ENCODE measurements at regions not wholly inside any gene's neighbourhood (a gene's known extent, or its start where the extent isn't known, plus 50 kb on each side); places are given as distances from the start of the nearest gene placed in this dataset.

DNA sequence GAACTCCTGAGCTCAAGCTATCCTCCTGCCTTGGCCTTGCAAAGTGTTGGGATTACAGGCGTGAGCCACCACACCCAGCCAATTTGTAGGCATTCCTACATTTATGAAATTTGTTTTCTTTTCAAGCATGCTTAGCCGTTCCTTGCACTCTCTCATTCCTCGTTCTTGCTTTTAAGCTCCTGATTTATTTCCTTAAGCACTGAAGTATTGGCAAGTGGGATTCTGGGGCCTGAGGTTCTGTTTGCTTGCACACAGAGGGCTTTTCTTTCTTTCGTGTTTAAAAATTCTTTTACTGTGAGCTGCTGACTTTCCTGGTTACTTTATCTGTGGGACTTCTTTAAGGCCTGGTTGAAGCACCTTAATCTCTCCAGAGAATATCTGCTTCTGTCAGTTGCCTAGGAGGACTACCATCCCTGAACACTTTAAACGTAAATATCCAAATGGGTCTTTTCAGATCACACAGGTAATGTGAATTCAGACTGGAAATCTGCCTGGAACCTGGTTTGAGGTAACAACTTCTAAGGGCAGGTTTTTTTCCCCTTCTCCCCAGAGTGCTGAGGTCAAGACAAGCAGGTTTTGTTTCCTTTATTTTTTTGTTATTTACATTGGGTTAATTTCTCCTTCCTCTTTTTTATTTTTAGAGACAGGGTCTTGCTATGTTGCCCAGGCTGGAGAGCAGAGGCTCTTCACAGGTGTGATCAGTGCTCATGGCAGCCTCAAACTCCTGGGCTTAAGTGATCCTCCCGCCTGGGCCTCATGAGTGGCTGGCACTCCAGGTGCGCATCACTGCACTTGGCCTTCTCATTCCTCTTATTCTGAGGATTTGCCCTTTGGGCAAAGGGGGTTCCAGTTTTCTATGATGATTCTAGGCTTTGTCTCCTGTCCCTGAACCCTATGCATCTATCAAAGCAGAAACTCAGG is 102.9 kb downstream of the PFKFB3 start:
- no peak for DNase-seq (ENCODE audit: low read depth in 4 of 4, low spot score in 2 of 4)

DNA sequence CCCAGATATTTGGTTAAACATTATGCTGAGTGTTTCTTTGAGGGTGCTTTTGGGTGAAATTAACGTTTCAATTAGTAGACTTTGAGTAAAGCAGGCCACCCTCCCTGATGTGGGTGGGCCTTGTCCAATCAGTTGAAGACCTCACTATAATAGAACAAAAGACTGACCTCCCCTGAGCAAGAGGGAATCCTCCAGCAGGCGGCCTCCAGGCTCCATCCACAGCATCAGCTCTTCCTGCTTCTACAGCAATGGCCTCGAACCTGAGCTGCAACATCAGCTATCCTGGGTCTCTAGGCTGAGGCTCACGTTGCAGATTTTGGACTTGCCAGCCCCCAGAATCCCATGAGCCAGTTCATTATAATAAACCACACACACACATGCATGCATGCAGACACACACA is 104.2 kb downstream of the PFKFB3 start:
- DNase-seq (ENCODE audit: low read depth in 4 of 4, low spot score in 2 of 4), result no peak

DNA sequence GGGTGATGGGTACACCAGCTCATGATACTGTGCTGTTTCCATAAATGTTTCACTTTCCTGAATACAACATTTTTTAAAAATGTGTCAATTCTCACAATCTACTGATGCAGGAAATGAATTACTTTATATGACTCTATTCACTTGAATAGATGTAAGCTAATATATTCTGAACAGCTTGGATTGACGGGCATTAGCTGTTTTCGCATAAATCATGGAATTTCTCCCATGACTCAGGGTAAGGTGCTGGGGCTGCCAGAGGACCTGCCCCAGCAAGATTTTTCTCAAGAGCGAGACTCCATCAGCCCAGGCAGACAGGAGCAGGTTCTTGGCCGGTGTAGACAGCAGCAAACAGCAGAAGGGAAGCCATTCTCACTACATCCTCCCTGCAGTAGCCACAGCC is 107.1 kb downstream of the PFKFB3 start:
- DNase-seq (ENCODE audit: low read depth in 4 of 4, low spot score in 2 of 4), result no peak

- DNase-seq (ENCODE audit: low read depth in 4 of 4, low spot score in 2 of 4), result no peak
Measured at GRCh38 chr10:6310977-6311376, 108.2 kb downstream of the PFKFB3 start.

DNA sequence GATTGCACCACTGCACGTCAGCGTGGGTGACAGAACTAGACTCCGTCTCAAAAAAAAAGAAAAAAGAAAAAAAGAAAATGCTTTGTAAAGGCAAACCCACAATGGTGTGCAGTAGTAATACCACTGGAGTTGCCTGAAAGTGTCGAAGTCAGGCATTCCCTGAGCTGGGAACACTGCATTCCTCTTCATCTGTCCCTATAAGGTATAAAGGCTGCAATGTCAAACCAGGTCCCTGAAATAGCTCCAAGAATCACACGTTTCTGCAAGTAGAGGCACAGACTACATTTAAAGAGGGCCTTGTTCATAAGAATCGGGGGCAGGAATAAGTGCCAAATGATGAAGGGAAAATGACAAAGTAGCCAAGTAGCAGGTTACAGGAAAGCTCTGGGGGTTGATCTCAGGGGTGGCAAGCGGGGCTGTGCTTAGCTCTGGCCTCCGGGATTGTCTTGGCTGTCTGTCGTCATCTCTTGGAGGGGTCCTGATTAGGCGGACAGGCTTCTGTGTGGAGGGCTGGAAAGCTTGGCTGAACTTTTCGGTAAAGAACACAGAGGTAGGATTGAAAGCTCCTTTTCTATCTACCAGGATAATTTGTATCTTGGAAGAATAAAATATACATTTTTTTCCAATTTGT is 109.1 kb downstream of the PFKFB3 start:
- no peak for DNase-seq (ENCODE audit: low read depth in 4 of 4, low spot score in 2 of 4)

DNA sequence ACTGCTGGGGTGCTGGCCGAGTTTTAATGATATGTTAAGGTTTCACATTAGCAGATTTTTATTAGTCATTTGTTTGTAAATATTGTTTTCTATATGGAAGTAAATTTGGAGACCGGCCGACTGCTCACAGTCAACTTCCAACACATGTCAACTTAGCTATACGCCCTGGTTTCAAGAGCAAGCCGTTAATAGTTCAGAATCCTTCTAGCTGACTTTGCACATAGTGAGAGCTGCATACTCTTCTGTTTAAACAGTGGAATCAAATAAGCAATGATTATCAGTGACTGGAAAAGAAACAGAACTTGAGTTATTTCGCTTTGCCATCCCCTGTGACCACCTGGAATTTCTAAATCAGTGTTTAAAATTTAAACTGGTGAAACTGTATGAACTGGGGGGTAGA is 109.9 kb downstream of the PFKFB3 start:
- no peak for DNase-seq (ENCODE audit: low read depth in 4 of 4, low spot score in 2 of 4)

DNA sequence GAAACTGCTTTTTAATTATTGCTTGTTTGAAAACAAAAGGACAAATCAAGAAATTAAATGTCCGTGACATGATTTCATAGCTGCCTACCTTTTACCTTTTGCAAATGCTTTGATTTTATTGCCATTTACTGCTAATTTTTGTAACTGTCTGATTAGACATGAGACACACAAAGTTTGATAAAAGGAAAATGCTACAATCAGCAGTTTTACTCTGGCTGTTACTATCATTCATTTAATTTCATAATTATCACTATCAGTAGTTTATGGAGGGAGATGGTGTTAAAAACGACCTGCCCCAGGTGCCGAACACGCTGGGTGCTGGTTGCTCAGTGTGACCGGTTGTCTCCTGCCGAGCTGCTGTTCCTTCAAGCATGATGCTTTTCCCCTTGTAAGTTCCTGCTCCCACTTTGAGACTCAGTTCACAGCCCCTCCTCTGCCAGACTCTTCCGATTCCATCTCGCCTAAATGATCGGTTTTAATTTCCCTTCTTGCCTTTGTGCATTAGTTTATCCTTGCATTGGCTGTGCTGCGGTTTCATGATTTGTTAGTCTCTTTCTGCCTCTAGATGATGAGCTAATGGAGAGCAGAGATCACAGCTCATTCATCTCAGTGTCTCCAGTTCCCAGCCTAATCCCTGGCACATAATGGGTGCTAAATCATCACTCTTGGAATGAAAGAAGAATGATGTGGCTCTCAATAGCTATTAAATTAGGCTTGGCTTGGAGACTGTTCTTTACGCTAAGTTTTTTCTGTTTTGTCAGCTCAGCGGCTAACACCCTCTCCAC is 110.6 kb downstream of the PFKFB3 start:
- no peak for DNase-seq (ENCODE audit: low read depth in 4 of 4, low spot score in 2 of 4)

DNA sequence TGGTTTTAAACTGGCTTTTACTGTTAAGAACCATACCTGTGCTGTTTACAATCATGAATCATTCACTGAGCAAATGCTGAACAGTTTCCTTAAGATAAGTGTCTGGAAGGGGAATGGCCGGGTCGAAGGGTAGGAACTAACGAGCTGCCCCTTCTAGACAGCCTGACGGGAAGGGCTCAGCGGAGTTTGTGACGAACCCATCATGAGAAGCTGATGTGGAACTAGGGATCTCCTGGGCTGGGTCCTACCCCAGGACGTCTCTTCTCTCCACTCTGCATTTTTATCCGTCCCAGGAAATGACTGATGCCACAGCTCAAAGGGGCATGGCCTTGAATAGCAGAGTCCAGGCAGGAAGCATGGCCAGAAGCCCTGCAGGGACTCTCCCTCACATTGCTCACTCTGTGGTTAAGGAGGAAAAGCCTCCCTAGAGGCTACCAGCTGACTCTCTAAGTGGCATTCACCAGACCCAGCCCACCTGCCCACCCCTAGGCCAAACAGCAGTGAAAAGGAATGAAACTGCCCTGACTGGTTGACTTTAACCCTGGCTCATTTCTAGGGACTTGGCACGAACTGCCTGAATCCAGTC is 112.0 kb downstream of the PFKFB3 start:
- no peak for DNase-seq (ENCODE audit: low read depth in 4 of 4, low spot score in 2 of 4)

GRCh38 chr10:6319119-6319518 is 116.4 kb downstream of the PFKFB3 start:
- DNase-seq (ENCODE audit: low read depth in 4 of 4, low spot score in 2 of 4), result no peak

GRCh38 chr10:6320320-6321010 is 117.7 kb downstream of the PFKFB3 start:
- DNase-seq (ENCODE audit: low read depth in 4 of 4, low spot score in 2 of 4), result no peak

DNA sequence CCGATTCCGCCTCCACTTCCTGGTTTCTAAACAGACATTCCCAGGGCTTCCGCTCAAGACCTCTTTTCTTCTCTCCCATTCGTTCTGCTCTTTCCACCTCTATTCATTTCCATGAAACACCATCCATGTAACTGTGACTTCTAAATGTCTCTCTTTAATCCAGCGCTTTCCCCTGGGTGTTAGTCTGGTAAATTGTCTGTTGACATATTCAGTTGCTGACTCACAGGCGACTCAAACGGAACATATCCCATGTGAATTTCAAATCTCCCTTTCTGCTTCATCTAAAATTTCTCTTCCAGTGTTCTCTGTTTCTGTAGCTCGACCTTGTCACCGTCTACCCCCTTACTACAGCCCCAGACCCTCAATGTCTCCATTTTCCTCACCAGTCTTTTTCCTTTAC is 119.1 kb downstream of the PFKFB3 start:
- DNase-seq (ENCODE audit: low read depth in 4 of 4, low spot score in 2 of 4), result no peak

GRCh38 chr10:6322805-6323204 is 120.1 kb downstream of the PFKFB3 start:
- DNase-seq (ENCODE audit: low read depth in 4 of 4, low spot score in 2 of 4), result no peak

DNA sequence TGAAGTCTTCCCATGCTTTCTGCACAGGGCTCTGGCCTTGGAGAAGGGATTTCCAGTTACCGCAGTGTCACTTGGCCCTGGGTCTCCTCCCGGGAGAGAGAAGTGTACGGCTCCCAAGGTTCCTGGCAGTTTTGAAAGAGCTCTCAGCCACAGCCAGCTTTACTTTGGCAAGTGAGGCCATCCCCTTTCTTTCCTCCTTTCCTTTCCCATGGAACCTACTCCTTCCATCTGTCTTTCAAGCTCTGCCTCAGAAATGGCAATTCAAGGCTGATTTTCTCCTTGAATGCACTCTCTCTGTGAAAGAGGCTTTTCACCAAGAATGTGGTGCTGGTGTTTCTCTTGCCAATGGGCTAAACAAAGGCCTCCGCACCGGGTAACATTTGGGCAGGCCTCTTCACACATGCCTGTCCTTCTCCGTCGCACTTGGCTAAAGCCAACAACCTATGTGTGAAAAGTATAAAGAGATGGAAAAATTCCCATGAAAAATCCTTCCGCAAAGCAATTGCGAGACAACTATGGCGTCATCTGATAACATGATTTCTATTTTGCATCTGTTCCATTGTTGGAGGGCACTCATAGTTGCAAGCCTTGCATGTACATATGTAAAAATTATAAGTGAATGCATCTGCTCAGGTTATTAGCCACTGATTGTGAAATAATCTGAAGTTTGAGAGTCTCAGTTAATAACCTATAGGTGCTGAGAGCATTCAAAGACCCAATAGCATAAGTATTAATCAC is 125.4 kb downstream of the PFKFB3 start:
- DNase-seq (ENCODE audit: low read depth in 4 of 4, low spot score in 2 of 4), result no peak

DNA sequence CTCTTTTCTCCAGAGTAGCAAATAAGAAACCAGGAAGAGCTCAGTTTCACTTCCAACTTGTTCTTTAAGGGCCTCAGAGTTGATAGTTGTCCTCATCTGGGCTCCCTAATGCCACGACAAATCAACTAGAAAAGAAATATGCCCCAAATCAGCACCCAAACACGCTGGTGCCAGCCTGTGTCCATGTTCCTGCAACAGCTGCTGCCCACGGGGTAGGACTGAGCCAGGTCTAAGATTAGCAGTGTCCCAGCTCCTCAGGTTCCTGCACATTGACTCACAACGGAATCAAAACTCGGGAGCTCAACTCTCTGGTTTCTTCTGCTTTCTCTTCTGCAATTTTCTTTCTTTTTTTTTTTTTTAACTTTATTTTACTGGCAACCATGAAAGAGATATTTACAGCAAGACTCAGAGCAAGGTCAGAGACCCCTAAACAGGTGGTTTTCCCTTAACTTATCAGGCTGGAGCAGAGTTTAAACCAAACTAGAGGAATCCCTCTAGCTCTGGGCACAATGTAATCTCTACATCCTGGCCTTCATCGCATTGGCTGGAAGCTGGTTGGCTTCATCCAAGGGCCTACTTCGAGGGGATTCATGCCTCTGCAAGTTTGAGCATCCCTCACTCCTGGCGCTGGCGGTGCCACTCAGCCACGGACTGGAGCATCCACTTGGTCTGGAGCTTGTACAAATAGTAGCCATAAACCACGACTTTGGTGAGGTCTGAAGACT is 126.1 kb downstream of the PFKFB3 start:
- no peak for DNase-seq (ENCODE audit: low read depth in 4 of 4, low spot score in 2 of 4)

DNA sequence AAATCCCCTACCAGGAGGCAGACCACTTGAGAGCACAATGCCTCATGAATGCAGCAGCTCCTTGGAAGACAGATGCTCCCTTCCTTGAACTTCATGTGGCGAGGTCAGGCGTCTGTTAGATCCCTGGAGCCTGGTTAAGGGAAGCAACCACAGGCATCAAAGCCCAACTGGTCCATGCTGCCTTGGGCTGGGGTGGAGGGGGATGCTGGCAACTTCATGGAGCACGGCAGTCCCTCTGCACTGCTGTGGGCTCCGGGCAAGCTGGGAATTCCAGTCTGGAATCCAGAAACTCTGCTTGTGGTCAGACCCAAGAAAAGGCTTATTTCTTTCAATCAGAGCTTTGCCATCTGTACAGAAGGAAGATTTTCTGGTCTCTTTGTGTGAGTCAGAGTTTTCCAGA is 130.4 kb downstream of the PFKFB3 start:
- DNase-seq (ENCODE audit: low read depth in 4 of 4, low spot score in 2 of 4), result no peak

- no peak for DNase-seq (ENCODE audit: low read depth in 4 of 4, low spot score in 2 of 4)
Measured at GRCh38 chr10:6333973-6334372, 131.2 kb downstream of the PFKFB3 start.

DNA sequence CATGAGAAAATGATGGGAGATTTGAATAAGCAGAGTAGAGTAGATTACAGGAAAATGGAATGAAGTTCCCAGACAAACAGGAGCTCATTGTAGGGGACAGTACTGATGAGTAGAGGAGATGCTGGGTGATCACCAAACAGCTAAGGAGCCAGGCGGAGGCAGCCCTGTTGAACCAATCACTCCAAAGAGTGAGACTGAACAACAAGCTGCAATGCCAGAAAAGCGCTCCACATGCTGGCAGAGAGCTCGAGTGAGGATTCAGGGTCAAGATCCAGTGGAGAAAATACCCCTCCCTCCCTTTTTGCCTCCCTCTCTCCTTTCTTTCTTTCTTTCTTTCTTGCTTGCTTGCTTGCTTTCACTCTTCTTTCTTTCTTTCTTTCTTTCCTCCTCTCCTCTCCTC is 133.3 kb downstream of the PFKFB3 start:
- DNase-seq (ENCODE audit: low read depth in 4 of 4, low spot score in 2 of 4), result no peak

DNA sequence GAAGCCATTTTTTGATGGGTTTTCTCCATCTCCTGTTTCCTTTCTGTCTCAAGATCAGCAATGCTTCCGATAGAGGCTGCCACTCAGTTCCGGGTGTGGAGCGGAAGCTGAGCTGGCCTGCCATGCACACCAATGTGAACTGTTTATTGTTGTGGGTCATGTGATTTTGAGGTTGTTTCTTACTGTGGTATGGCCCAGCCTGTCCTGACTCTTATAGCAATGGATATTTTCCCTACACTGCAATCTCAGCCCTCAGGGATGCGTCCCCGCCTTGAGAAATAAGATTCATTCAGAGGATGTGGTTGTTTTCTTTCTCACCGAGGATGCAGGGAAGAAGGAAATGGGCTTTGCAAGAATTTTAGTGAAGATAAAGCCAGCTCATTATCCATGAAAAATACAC is 134.7 kb downstream of the PFKFB3 start:
- DNase-seq (ENCODE audit: low read depth in 4 of 4, low spot score in 2 of 4), result no peak

DNA sequence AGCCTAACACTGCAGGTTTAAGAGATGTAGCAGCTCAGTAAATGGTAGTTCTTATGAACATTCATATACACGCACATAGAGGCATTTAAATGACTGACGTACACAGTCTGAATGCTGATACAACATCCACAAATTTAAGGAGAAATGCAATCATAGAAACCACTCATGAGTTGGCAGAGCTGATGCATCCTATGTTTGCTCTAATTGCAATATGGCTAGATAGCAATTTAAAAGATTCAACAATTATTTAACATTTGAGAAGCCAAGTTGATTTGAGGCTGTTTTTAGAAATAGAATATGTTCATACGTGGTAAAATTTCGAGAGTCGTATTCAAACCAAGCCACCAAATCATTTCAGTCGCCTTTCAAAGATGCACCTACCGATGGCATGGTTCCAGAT is 135.6 kb downstream of the PFKFB3 start:
- DNase-seq (ENCODE audit: low read depth in 4 of 4, low spot score in 2 of 4), result no peak
